ENCODE measurements at regions not wholly inside any gene's neighbourhood (a gene's known extent, or its start where the extent isn't known, plus 50 kb on each side); places are given as distances from the start of the nearest gene placed in this dataset.
"Not testable (repeated sequence)": the region's sequence is repeated elsewhere in the genome, so short reads cannot be mapped to it uniquely, and the experiment has no call there.

DNA sequence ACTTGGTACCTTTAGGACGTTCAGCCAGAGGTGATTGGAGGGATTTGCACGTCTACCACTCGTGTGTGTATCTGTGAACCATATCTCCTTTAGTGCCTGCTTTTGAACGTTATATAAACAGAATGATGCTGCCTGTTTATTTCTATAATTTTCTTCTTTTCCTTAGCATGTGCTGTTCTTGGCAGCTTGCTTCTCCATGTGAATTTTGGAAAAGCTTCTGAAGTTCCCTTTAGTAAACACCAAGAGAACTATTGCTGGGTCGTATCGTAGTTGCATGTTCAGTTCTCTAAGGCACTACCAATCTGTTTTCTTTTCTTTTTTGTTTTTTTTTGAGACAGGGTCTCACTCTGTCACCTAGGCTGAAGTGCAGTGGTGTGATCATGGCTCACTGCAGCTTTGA lies 73.8 kb upstream of the FANCC start:
- DNase-seq; intact Hi-C loops (cut with DNase I): not testable (repeated sequence)

DNA sequence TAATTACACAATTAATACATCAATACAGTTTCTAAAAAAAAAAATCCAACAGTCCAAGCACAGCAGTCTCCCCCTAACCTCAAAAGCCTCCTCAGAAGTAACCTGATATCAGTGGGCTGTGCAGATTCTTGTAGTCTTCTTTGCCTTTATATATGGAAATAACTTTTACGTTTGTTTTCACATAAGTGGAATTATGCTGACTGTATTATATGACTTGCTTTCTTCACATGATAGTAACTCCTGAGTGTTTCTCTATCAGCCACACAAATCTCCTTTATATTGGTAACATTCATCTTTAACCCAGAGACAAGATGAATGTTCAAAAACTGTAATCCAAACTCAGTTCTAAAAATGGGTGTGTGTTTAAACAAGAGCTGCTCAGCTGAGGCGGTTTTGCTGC lies 71.9 kb upstream of the FANCC start:
- Histone ChIP-seq H3K4me1 (ENCODE audit: control insufficient read depth in 2 of 3, insufficient read depth in 2 of 3, low read depth in 1 of 3, low read length in 3 of 3) (no peaks in the 10 kb centered on the region), H3K9me3 (ENCODE audit: control insufficient read depth in 2 of 3, insufficient read depth in 1 of 3, low read length in 3 of 3) (no peaks in the 10 kb centered on the region), H3K27me3 (ENCODE audit: control insufficient read depth, insufficient read depth, low read length) (no peaks in the 10 kb centered on the region), H3K9ac (ENCODE audit: low read length in 3 of 3) (no peak overlapping the region), H3K27ac (ENCODE audit: low read depth in 2 of 2, low read length in 2 of 2) (no peak overlapping the region), H3K4me3 (ENCODE audit: low read length in 3 of 3) (no peak overlapping the region), H3K36me3 (ENCODE audit: control insufficient read depth in 2 of 3, insufficient read depth in 3 of 3, low read length in 3 of 3) (no peaks in the 10 kb centered on the region)
- no peak for FAIRE-seq
- TF ChIP-seq, protein P1, sequence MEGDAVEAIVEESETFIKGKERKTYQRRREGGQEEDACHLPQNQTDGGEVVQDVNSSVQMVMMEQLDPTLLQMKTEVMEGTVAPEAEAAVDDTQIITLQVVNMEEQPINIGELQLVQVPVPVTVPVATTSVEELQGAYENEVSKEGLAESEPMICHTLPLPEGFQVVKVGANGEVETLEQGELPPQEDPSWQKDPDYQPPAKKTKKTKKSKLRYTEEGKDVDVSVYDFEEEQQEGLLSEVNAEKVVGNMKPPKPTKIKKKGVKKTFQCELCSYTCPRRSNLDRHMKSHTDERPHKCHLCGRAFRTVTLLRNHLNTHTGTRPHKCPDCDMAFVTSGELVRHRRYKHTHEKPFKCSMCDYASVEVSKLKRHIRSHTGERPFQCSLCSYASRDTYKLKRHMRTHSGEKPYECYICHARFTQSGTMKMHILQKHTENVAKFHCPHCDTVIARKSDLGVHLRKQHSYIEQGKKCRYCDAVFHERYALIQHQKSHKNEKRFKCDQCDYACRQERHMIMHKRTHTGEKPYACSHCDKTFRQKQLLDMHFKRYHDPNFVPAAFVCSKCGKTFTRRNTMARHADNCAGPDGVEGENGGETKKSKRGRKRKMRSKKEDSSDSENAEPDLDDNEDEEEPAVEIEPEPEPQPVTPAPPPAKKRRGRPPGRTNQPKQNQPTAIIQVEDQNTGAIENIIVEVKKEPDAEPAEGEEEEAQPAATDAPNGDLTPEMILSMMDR (IDR thresholded peaks at IDR 0.05; ENCODE audit: borderline replicate concordance, extremely low read depth, insufficient read depth) = no peak
- DNase-seq = no peak
- intact Hi-C loops (cut with DNase I) = no loop called here

More for the DNA sequence above, 73.8 kb upstream of the FANCC start:
- H3K27ac ChIP-seq (ENCODE audit: low read depth in 2 of 2, low read length in 2 of 2); H3K9me3 ChIP-seq (ENCODE audit: control insufficient read depth in 2 of 3, insufficient read depth in 1 of 3, low read length in 3 of 3); H3K27me3 ChIP-seq (ENCODE audit: control insufficient read depth, insufficient read depth, low read length); H3K4me3 ChIP-seq (ENCODE audit: low read length in 3 of 3); H3K9ac ChIP-seq (ENCODE audit: low read length in 3 of 3); H3K4me1 ChIP-seq (ENCODE audit: control insufficient read depth in 2 of 3, insufficient read depth in 2 of 3, low read depth in 1 of 3, low read length in 3 of 3); FAIRE-seq; H3K36me3 ChIP-seq (ENCODE audit: control insufficient read depth in 2 of 3, insufficient read depth in 3 of 3, low read length in 3 of 3): not testable (repeated sequence)

DNA sequence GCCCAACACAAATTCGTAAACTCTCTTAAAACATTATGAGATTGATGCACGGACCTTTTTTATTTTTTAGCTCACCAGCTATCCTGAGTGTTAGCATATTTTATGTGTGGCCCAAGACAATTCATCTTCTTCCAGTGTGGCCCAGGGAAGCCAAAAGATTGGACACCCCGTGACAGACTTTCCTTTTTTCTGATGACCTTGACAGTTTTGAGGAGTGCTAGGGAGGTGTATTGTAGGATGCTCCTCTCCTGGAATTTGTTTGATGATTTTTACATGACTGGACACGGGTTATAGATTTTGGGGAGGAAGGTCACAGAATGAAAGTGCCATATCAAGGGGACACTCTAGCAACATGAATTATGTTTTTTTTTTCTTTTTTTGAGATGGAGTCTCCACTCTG lies 69.3 kb upstream of the FANCC start:
- no peak overlapping the region for H3K9ac ChIP-seq (ENCODE audit: low read length in 3 of 3)
- DNase-seq = no peak
- H3K27me3 ChIP-seq (ENCODE audit: control insufficient read depth, insufficient read depth, low read length) = no peaks in the 10 kb centered on the region
- no peaks in the 10 kb centered on the region for H3K9me3 ChIP-seq (ENCODE audit: control insufficient read depth in 2 of 3, insufficient read depth in 1 of 3, low read length in 3 of 3)
- no peaks in the 10 kb centered on the region for H3K4me1 ChIP-seq (ENCODE audit: control insufficient read depth in 2 of 3, insufficient read depth in 2 of 3, low read depth in 1 of 3, low read length in 3 of 3)
- H3K36me3 ChIP-seq (ENCODE audit: control insufficient read depth in 2 of 3, insufficient read depth in 3 of 3, low read length in 3 of 3) = no peaks in the 10 kb centered on the region
- TF ChIP-seq, protein P1 (IDR thresholded peaks at IDR 0.05; ENCODE audit: borderline replicate concordance, extremely low read depth, insufficient read depth) = no peak
- no peak overlapping the region for H3K4me3 ChIP-seq (ENCODE audit: low read length in 3 of 3)
- no peak for FAIRE-seq
- intact Hi-C loops (cut with DNase I) = no loop called here
- H3K27ac ChIP-seq (ENCODE audit: low read depth in 2 of 2, low read length in 2 of 2) = no peak overlapping the region

DNA sequence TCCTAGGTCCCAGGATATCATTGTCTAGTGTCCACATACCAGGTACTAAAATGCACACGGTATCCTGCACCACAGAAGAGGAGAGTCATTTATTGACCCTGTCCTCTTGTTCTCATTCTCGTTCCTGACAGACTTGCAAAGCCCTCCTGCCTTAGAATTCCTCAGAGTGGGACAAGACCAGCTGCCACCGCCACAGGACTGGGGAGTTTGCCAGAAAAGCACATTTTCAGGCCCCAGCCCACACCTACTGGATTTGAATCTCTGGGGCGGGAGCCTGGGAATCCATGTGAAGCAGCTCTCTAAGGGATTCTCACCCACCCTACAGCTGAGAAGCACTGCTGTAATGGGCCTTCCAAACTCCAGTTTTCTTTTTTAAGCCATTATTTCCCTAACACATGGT lies 68.0 kb upstream of the FANCC start:
- Histone ChIP-seq H3K27ac (ENCODE audit: low read depth in 2 of 2, low read length in 2 of 2) (no peak overlapping the region), H3K27me3 (ENCODE audit: control insufficient read depth, insufficient read depth, low read length) (no peaks in the 10 kb centered on the region), H3K4me3 (ENCODE audit: low read length in 3 of 3) (no peak overlapping the region), H3K36me3 (ENCODE audit: control insufficient read depth in 2 of 3, insufficient read depth in 3 of 3, low read length in 3 of 3) (no peaks in the 10 kb centered on the region), H3K4me1 (ENCODE audit: control insufficient read depth in 2 of 3, insufficient read depth in 2 of 3, low read depth in 1 of 3, low read length in 3 of 3) (no peaks in the 10 kb centered on the region), H3K9me3 (ENCODE audit: control insufficient read depth in 2 of 3, insufficient read depth in 1 of 3, low read length in 3 of 3) (no peaks in the 10 kb centered on the region), H3K9ac (ENCODE audit: low read length in 3 of 3) (no peak overlapping the region)
- no peak for DNase-seq
- TF ChIP-seq, protein P1 (IDR thresholded peaks at IDR 0.05; ENCODE audit: borderline replicate concordance, extremely low read depth, insufficient read depth) = no peak
- intact Hi-C loops (cut with DNase I) = no loop called here
- FAIRE-seq = no peak

Data from kidney (tissue), 13 donors.